Fibroblast of the aortic adventitia (primary cell): ENCODE measurements at regions not wholly inside any gene's neighbourhood (a gene's known extent, or its start where the extent isn't known, plus 50 kb on each side); places are given as distances from the start of the nearest gene placed in this dataset.

Experiments
- DNase-seq: peaks from one replicate; pipeline ENCODE4 v3.0.0-alpha.2; 2010; ENCODE audit warnings: low read depth
- H3K4me3 ChIP-seq: 2 replicates; pipeline ENCODE4 v1.5.1; 2011; ENCODE audit warnings: low read depth, mild to moderate bottlenecking, control low read depth, low read length, moderate library complexity
- TF ChIP-seq, protein P1 (sequence below): IDR thresholded peaks from 2 replicates; pipeline ENCODE4 v1.5.1; 2011; ENCODE audit warnings: mild to moderate bottlenecking, low read length, control low read depth, inconsistent platforms; ENCODE audit not compliant: insufficient read depth

DNA sequence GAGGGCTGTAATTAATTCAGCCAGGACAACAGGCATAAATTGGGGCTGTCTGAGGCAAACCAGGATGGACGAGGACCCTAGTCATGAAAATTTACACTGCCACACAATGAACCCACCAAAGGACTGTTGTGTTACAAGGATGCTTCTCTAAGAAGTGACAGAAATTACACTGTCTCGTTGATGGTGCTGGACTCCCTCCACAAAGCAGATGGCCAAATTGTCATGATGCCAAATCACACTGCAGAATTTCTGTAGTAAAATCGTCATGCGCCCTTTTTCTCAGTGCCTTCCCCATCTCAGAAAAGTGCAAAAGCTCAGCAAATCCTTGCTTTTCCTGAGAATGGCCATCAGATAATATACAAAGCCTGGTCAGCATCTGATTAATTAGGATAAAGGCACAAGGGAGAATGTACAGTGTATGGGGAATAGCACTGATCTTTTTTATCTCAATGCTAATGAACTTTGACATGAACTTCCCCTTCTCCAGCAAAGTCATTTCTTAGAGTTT lies 545.8 kb downstream of the CSNK1G3 start:
- H3K4me3 ChIP-seq, result no peak overlapping the region
- TF ChIP-seq, protein P1, sequence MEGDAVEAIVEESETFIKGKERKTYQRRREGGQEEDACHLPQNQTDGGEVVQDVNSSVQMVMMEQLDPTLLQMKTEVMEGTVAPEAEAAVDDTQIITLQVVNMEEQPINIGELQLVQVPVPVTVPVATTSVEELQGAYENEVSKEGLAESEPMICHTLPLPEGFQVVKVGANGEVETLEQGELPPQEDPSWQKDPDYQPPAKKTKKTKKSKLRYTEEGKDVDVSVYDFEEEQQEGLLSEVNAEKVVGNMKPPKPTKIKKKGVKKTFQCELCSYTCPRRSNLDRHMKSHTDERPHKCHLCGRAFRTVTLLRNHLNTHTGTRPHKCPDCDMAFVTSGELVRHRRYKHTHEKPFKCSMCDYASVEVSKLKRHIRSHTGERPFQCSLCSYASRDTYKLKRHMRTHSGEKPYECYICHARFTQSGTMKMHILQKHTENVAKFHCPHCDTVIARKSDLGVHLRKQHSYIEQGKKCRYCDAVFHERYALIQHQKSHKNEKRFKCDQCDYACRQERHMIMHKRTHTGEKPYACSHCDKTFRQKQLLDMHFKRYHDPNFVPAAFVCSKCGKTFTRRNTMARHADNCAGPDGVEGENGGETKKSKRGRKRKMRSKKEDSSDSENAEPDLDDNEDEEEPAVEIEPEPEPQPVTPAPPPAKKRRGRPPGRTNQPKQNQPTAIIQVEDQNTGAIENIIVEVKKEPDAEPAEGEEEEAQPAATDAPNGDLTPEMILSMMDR, result no peak
- no peak for DNase-seq

GRCh38 chr5:124056991-124057723 lies 545.2 kb downstream of the CSNK1G3 start:
- DNase-seq, result peak; percentile 16
- TF ChIP-seq, protein P1, result no peak
- H3K4me3 ChIP-seq, result no peak overlapping the region

DNA sequence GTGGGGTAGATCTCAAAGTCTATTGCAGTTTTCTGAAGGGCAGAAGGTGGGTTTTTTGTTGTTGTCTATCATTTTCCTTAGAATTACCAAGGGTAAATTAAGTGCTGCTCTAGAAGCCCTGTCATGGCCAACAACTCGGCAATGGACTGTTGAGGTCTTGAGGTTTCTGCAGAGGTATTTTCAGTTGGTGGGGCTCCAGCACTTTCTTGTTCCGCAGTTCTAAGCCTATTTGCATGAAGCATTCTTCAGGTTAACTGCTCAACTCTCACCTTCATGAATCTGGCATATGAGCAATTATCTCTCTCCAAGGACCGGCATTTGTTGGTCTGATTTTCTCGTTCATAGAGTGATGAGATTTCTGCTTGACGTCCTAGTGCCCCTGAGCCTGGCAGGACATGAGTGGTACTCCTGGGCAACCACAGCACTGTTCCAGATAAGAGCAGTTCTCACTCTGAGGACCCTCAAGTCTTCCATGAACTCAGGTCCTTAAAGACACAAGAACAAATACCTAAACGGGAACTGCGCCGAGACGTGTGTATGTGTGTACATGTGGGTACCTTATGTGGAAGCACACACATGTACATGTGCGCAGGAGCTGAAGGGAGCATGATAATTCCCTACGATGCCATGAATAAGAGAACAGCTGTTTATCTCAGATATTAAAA lies 544.5 kb downstream of the CSNK1G3 start:
- no peak overlapping the region for H3K4me3 ChIP-seq
- TF ChIP-seq, protein P1, result no peak
- DNase-seq, result no peak

DNA sequence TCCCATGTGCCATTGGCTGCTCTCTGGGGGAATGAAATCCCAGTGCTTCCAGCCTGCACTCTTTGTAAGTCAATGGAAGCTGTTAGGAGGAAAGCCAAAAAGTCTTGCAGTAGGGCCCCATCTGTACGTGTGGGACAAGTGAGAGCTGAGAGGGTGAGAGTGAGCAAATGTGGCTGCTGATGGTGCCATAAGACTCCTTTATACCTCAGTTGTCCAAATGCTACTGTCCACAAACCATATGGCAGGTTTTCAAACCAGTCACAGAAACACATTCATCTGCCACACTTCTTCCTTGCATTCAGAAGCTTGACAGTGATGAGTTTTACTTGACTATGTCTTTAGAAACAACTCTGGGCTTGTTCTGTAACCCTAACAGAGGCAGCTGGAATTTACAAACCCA lies 543.8 kb downstream of the CSNK1G3 start:
- TF ChIP-seq, protein P1, result no peak
- no peak for DNase-seq
- H3K4me3 ChIP-seq, result no peak overlapping the region

GRCh38 chr5:124054564-124054963 lies 542.6 kb downstream of the CSNK1G3 start:
- H3K4me3 ChIP-seq, result no peak overlapping the region
- DNase-seq, result no peak
- TF ChIP-seq, protein P1, result no peak

DNA sequence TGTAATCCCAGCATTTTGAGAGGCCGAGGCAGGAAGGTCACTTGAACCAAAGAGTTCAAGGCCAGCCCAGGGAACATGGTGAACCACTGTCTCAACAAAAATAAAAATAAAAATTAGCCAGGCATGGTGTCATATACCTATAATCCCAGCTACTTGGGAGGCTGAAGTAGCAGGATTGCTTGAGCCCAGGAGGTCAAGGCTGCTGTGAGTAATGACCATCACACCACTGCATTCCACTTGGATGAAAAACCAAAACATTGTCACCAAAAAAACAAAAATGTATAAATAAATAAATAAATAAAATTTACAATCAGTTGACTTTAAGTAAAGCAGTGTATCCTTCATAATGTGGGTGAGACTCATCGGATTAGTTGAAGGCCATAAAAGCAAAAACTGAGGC lies 541.4 kb downstream of the CSNK1G3 start:
- TF ChIP-seq, protein P1, result no peak
- DNase-seq, result no peak
- no peak overlapping the region for H3K4me3 ChIP-seq
